ENCODE measurements at regions not wholly inside any gene's neighbourhood (a gene's known extent, or its start where the extent isn't known, plus 50 kb on each side); places are given as distances from the start of the nearest gene placed in this dataset.

DNA sequence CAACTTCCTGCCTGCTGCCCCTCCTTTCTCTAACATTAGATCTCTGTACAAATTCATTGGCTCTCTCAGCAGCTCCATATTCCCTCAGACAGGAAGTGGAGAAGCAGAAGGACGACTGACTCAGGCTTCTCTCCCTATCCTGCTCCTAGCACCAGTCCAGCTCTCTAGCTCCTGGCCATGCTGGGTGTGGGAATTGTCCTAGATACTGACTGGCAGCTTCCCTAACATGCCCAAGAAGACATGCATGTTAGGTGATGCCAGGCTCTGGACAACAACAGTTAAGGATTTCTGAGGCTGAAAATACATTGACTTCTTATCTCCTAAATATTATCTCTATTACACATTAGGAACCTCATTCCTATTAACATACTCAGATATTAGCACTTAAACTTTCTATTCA is 292.9 kb downstream of the IKZF2 start:
- TF ChIP-seq CTCF (IDR thresholded peaks at IDR 0.05), result no peak
- no peak for TF ChIP-seq POLR2AphosphoS5 (IDR thresholded peaks at IDR 0.05)
- TF ChIP-seq EP300 (IDR thresholded peaks at IDR 0.05), result no peak
- TF ChIP-seq POLR2A (IDR thresholded peaks at IDR 0.05), result no peak
